ENCODE measurements at regions not wholly inside any gene's neighbourhood (a gene's known extent, or its start where the extent isn't known, plus 50 kb on each side); places are given as distances from the start of the nearest gene placed in this dataset.

- Histone ChIP-seq H3K27me3 (ENCODE audit: control insufficient read depth, insufficient read depth, low read length) (no peaks in the 10 kb centered on the region), H3K36me3 (ENCODE audit: control insufficient read depth, insufficient read depth, low read length) (no peaks in the 10 kb centered on the region), H3K9ac (no peak overlapping the region), H3K9me3 (ENCODE audit: control insufficient read depth, low read length) (no peaks in the 10 kb centered on the region), H3K4me3 (ENCODE audit: low read depth, low read length) (no peak overlapping the region), H2AFZ (no peak overlapping the region), H3K4me2 (ENCODE audit: low read length) (no peak overlapping the region), H3K4me1 (no peaks in the 10 kb centered on the region), H3K79me2 (no peaks in the 10 kb centered on the region), H3K27ac (no peak overlapping the region)
- TF ChIP-seq, protein P1, sequence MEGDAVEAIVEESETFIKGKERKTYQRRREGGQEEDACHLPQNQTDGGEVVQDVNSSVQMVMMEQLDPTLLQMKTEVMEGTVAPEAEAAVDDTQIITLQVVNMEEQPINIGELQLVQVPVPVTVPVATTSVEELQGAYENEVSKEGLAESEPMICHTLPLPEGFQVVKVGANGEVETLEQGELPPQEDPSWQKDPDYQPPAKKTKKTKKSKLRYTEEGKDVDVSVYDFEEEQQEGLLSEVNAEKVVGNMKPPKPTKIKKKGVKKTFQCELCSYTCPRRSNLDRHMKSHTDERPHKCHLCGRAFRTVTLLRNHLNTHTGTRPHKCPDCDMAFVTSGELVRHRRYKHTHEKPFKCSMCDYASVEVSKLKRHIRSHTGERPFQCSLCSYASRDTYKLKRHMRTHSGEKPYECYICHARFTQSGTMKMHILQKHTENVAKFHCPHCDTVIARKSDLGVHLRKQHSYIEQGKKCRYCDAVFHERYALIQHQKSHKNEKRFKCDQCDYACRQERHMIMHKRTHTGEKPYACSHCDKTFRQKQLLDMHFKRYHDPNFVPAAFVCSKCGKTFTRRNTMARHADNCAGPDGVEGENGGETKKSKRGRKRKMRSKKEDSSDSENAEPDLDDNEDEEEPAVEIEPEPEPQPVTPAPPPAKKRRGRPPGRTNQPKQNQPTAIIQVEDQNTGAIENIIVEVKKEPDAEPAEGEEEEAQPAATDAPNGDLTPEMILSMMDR (IDR thresholded peaks at IDR 0.05) = no peak
Observed at GRCh38 chr14:97486601-97487120, 689.5 kb downstream of the VRK1 start.

DNA sequence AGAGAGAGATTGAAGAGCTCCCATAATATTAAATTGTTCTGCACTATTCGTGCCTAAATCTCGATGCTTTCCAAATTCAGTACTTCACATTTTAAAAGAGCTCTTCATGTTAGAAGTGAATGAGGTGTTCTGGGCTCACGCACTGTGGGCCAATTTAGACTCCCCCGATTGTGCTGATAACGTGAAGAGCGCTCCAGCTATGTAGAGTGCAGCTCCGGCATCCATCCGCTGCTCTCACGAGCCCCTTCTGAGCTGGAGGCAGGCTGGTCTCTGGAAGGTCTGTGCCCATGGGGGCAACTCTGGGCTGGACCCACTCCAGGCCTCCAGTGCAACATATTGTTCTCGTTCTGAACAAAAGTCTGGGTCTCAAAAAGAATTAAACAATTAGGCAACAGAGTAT lies 692.6 kb downstream of the VRK1 start:
- no peaks in the 10 kb centered on the region for H3K4me1 ChIP-seq
- no peaks in the 10 kb centered on the region for H3K9me3 ChIP-seq (ENCODE audit: control insufficient read depth, low read length)
- H3K27me3 ChIP-seq (ENCODE audit: control insufficient read depth, insufficient read depth, low read length) = no peaks in the 10 kb centered on the region
- TF ChIP-seq, protein P1 (IDR thresholded peaks at IDR 0.05) = no peak
- H3K4me3 ChIP-seq (ENCODE audit: low read depth, low read length) = no peak overlapping the region
- H3K79me2 ChIP-seq = no peaks in the 10 kb centered on the region
- no peak overlapping the region for H3K9ac ChIP-seq
- H3K4me2 ChIP-seq (ENCODE audit: low read length) = no peak overlapping the region
- no peak overlapping the region for H3K27ac ChIP-seq
- no peaks in the 10 kb centered on the region for H3K36me3 ChIP-seq (ENCODE audit: control insufficient read depth, insufficient read depth, low read length)
- H2AFZ ChIP-seq = no peak overlapping the region

DNA sequence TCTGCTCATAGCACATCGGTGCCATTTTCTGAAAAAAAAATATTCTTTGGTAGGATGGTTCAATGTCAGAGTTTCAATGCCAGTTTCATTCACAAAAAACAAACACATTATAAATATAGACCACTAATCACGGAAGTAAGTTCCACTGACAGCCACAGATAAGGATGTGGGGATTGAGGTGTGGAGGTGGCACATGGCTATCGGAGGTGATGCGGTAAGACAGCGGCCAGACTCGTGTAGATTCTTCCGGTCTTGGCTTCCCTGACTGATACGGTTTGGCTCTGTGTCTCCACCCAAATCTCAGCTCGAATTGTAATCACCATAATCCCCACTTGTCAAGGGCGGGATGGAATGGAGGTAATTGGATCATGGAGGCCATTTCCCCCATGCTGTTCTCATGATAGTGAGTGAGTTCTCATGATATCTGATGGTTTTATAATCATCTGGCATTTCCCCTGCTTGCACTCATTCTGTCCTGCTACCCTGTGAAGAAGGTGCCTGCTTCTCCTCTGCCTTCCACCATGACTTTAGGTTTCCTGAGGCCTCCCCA lies 693.4 kb downstream of the VRK1 start:
- no peak overlapping the region for H3K4me2 ChIP-seq (ENCODE audit: low read length)
- no peaks in the 10 kb centered on the region for H3K36me3 ChIP-seq (ENCODE audit: control insufficient read depth, insufficient read depth, low read length)
- H3K4me1 ChIP-seq = no peaks in the 10 kb centered on the region
- no peak overlapping the region for H3K27ac ChIP-seq
- H3K27me3 ChIP-seq (ENCODE audit: control insufficient read depth, insufficient read depth, low read length) = no peaks in the 10 kb centered on the region
- no peak overlapping the region for H3K9ac ChIP-seq
- no peak overlapping the region for H3K4me3 ChIP-seq (ENCODE audit: low read depth, low read length)
- no peak overlapping the region for H2AFZ ChIP-seq
- TF ChIP-seq, protein P1 (IDR thresholded peaks at IDR 0.05) = no peak
- no peaks in the 10 kb centered on the region for H3K9me3 ChIP-seq (ENCODE audit: control insufficient read depth, low read length)
- no peaks in the 10 kb centered on the region for H3K79me2 ChIP-seq

- Histone ChIP-seq H2AFZ (no peak overlapping the region), H3K36me3 (ENCODE audit: control insufficient read depth, insufficient read depth, low read length) (no peaks in the 10 kb centered on the region), H3K4me3 (ENCODE audit: low read depth, low read length) (no peak overlapping the region), H3K9me3 (ENCODE audit: control insufficient read depth, low read length) (no peaks in the 10 kb centered on the region), H3K4me2 (ENCODE audit: low read length) (no peak overlapping the region), H3K27ac (no peak overlapping the region), H3K9ac (no peak overlapping the region), H3K79me2 (no peaks in the 10 kb centered on the region), H3K4me1 (no peaks in the 10 kb centered on the region), H3K27me3 (ENCODE audit: control insufficient read depth, insufficient read depth, low read length) (no peaks in the 10 kb centered on the region)
- TF ChIP-seq, protein P1 (IDR thresholded peaks at IDR 0.05) = no peak
Observed at GRCh38 chr14:97491697-97492096, 694.5 kb downstream of the VRK1 start.
